GM18868 (cell line): ENCODE measurements at regions not wholly inside any gene's neighbourhood (a gene's known extent, or its start where the extent isn't known, plus 50 kb on each side); places are given as distances from the start of the nearest gene placed in this dataset.

Experiments
- ATAC-seq: cut with Tn5 transposase; IDR thresholded peaks from one replicate; pipeline ENCODE4 v1.9.1; 2021; ENCODE audit warnings: mild to moderate bottlenecking, moderate library complexity; ENCODE audit not compliant: unreplicated experiment

DNA sequence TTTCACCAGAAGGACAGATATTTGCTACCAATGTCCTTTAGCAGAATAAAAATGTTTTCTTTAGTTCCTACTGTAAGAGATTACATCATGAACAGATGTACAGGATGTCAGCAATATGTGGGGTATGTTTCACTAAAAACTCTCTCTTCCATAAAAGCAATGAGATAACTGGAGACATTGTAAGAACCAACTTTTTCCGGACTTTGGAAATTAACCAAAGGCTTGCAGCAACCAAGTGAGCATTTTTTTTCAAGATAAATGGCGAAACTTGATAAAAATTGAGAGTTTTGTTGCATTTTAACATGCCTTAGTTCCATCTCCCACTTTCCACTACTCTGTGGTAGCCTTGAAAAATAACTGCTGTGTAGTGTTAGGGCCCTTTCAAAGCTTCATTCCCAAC, 429.8 kb upstream of the CDH2 start:
- ATAC-seq: no peak

GRCh38 chr18:28602391-28602790, 425.5 kb upstream of the CDH2 start:
- no peak for ATAC-seq

GRCh38 chr18:28594034-28594433, 417.1 kb upstream of the CDH2 start:
- no peak for ATAC-seq

DNA sequence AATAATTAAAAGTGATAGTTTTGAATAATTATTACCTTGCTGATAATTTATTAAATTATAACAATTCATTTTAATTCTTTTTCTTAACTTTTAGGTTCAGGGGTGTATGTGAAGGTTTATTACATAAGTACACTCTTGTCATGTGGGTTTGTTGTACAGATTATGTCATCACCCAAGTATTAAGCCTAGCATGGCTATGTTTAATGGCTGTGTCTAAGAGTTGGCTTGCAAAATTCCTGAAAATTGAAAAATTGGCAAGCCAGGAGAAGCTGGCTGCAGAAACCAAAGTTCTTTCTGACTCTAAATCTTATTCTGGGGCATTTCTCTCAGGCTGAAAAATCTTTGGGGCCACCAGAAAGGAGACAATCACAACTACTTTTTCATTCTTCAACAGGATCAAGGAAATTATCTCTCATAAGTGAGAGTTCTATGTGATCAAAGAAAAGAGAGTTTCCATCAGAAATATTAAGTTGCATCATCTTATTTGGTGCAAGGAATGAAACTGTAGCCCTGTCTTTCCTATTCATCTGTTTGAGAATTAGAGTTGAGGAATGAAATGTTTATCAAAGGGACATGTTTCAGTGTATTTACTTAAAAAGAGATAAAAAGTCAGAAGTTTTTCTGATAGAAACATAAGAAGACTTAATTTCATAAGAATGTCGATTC, 412.1 kb upstream of the CDH2 start:
- no peak for ATAC-seq

GRCh38 chr18:28584731-28585130, 407.8 kb upstream of the CDH2 start:
- no peak for ATAC-seq

DNA sequence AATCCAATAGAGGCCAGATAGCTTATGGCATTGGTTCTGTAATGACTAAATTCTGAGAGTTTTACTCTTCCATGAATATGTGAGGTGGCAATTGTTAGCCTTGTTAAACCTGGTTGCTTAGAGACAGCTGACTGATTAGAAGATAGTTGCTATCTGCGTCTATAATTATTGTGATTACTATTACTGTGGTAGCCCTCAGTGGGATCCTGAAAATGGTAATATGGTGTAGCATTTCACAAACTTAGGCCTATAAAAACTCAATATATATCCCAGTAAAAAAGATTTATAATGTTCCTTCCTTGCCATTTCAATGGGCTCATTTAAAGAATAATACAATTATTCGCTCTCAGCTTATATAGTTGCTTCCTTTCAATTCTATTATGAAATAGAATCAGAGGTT, 405.8 kb upstream of the CDH2 start:
- ATAC-seq: no peak

DNA sequence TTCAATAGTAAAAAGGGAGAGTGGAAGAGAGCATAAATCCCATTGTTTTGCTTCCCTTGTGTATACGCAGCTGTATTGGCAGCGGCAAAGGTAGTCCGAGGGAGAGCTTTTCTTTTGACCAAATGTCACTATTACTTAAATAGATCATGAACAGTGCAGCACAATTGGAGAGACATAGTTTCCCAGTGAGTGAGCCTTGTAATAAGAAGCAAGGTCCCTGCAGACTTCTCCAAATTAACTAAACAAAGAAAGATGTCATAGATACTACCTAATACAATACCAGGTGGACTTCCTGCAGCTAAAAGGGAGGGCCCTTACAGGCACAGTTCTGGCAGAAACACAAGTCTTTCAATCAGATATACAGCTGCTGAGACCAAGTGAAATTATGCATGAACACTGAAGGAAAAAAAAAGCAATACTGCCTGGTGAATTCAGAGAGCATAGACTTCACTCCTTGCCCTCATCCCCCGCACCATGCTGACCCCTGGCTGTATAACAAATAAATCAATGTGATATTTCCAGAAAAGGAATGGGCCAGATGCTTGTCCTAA, 404.7 kb upstream of the CDH2 start:
- no peak for ATAC-seq

DNA sequence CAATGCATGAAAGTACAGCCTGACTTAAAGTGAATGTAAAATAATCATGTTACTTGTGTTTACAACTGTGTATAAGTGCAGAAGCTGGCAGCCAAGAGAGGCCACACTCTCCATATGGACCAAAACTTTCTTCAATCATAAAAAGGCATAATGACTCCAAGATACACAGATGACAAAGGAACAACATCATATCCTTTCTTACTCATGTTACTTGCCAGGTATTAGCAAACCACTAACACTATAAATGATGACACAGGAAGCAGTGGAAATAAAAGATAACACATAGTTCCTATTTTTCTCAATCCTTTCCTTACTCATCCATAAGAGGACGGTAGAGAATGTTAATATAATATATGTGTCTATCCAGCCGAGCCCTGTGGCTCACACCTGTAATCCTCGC, 400.0 kb upstream of the CDH2 start:
- ATAC-seq: no peak

DNA sequence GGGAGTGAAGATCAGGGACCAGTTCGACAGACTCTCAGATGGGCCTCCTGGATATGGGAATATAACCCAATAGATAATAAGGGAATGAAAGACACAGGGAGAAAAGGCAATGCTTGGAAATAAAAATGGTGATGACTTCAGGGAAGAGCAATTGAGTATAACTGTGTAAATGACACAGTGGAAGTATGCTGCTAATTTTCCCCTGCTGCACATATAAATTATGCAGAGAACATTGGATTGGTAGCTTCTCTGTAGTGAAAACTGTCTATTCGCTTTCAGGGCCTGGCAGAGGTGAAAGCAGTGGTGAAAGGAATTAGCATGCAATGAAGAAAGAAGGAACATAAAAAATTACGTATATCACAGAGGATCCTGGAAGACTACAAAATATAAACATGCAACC, 398.2 kb upstream of the CDH2 start:
- no peak for ATAC-seq

DNA sequence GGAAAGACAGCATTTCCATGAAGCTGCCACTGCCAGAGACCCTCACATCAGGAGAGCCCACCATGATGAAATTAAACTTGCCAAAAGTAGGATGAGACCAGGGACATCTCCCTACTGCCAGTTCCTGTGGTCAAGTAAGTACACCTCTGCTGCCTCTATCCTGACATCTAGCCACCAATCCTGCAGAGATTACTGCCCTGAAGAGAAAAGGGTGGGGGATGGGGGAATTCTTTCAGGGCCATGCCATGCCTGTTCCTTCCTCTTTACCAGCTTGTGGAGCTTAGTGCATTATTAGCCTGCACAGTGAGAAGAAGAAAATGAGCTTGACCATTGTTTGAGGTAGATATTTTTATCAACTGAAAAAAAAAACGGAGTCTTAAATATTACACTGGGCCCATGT, 397.2 kb upstream of the CDH2 start:
- no peak for ATAC-seq

DNA sequence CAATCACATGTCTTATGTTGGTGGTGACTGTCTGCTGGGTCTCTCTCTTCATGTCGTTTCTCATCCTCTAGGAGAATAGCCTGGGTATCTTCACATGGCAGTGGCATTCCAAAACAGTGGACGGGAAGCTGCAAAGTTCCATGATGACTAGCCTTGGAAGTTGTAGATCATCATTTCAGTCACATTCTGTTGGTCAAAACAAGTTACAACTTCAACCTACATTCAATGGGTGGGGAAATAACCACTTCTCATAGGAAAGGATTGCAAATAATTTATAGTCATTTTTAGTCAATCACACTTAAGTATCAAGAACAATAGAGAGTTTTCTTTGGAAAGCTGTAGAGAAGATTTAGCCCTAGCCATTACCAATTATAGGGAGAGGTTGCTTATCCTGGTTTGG, 395.0 kb upstream of the CDH2 start:
- no peak for ATAC-seq

- no peak for ATAC-seq
Observed at GRCh38 chr18:28560331-28560730, 383.4 kb upstream of the CDH2 start.

- ATAC-seq: no peak
Observed at GRCh38 chr18:28559511-28559910, 382.6 kb upstream of the CDH2 start.

GRCh38 chr18:28541934-28542333, 365.0 kb upstream of the CDH2 start:
- no peak for ATAC-seq

GRCh38 chr18:28541276-28541930, 364.5 kb upstream of the CDH2 start:
- no peak for ATAC-seq

DNA sequence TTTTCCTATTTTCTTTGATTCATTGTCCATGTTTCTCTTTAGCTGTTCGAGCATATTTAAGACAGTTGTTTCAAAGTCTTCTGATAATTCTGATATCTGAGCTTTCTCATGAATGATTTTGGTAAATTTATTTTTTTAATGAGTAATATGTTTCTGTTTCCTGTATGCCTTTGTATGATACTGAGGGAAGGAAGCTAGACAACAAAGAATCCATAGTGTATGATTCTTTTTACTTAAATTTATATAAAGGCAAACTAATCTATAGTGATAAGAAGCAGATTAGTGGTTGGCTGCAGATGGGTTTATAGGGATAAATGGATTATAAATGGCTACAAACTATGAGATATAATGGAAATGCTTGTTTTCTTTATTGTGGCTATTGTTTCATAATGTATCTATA, 352.7 kb upstream of the CDH2 start:
- no peak for ATAC-seq

- no peak for ATAC-seq
Observed at GRCh38 chr18:28526196-28526595, 349.3 kb upstream of the CDH2 start.

GRCh38 chr18:28523758-28524475, 347.0 kb upstream of the CDH2 start:
- ATAC-seq: peak; percentile 34

GRCh38 chr18:28522236-28522635, 345.3 kb upstream of the CDH2 start:
- no peak for ATAC-seq

DNA sequence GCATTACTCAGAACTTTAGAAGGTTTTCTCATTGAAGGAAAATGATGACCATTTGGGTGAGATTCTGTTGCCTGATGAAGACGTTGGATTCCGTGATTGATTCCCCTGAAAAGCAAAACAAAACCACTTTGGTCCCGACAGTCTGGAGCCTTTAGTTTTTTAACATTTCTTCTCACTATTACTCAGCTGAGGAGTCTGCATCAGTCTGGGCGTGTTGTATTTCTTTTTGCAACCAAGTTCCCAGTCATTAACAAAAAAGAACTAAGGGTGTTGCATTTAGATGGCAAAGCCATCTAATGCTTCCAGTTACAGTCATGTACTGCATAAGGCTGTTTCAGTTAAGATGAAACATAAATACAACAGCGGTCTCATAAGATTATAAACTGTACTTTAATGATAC, 343.1 kb upstream of the CDH2 start:
- ATAC-seq: no peak

DNA sequence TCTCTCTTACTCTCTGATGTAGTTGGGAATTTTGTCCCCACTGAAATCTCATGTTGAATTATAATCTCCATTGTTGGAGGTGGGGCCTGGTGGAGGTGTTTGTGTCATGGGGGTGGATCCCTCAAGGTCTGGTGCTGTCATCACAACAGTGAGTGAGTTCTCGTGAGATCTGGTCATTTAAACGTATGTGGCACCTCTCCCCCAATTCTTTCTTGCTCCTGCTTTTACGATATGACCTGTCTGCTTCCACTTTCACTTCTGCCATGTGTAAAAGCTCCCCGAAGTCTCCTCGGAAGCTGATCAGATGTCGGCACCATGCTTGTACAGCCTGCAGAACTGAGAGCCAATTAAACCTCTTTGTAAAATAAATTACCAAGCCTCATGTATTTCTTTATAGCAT, 337.8 kb upstream of the CDH2 start:
- no peak for ATAC-seq

DNA sequence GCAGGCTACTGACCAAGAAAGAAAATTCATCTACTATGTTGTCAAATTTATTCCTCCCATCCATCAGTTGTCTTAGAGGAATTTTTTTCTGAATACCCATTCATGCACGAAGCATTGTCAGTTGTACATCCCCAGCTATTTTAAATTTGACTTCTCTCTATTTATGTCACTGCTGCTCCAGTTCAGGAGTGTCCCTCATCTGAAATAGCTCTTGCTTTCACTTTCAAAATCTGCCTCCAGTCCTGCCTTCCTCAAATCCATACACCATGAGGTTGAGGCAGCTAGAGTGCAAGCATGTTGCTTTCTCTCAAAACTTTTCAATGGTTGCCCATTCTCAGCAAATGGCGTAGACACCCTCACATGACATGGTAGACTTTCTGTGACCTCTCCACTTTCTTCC, 335.4 kb upstream of the CDH2 start:
- ATAC-seq: peak; percentile 76
